ENCODE measurements at regions not wholly inside any gene's neighbourhood (a gene's known extent, or its start where the extent isn't known, plus 50 kb on each side); places are given as distances from the start of the nearest gene placed in this dataset.
A peak's percentile ranks its signal among the peaks of the same experiment; 100 is the strongest.

- no peak for DNase-seq
These were observed 118.1 kb downstream of the RPL22L1 start for GRCh38 chr3:170751899-170752293.

- DNase-seq, result no peak
These were observed 118.7 kb downstream of the RPL22L1 start for GRCh38 chr3:170751083-170751898.

- no peak for DNase-seq
These were observed 119.5 kb downstream of the RPL22L1 start for GRCh38 chr3:170750478-170750830.

- no peak for DNase-seq
These were observed 120.1 kb downstream of the RPL22L1 start for GRCh38 chr3:170749765-170750477.

GRCh38 chr3:170749185-170749584 lies 120.8 kb downstream of the RPL22L1 start:
- no peak for DNase-seq

DNA sequence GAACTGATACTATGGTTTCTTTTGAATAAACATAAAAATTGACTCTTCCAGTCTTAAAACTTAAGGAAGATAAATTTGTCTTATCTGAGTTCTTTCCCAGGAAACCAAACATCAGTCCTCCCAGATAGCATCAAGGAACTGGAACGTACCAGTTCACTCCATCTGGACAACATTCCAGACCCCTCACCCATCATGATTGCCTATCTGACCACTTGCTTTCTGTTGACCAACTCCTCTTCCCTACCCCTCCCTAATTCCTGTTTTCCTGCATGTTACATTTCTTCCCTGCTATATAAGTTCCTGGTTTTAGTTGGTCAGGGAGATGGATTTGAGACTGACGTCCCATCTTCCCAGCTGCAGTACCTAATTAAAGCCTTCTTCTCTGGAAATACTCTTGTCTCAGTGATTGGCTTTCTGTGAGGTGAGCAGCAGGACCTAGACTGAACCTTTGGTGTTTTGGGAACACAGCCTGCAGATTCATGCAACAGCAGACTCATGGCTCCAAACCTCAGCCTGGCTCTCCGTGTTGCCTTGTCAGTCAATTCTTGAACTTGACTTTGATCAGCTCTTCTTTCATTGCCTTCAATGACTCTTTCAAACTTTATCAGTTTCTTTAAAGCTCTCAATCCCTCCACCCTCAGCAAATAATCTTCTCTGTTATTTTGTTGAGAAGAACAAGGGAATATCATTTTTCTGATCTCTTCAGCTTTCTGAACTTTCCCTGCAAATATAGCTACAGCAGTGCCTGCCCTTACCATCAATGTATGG lies 123.6 kb downstream of the RPL22L1 start:
- no peak for DNase-seq

- DNase-seq, result no peak
These were observed 124.7 kb downstream of the RPL22L1 start for GRCh38 chr3:170745211-170745718.

DNA sequence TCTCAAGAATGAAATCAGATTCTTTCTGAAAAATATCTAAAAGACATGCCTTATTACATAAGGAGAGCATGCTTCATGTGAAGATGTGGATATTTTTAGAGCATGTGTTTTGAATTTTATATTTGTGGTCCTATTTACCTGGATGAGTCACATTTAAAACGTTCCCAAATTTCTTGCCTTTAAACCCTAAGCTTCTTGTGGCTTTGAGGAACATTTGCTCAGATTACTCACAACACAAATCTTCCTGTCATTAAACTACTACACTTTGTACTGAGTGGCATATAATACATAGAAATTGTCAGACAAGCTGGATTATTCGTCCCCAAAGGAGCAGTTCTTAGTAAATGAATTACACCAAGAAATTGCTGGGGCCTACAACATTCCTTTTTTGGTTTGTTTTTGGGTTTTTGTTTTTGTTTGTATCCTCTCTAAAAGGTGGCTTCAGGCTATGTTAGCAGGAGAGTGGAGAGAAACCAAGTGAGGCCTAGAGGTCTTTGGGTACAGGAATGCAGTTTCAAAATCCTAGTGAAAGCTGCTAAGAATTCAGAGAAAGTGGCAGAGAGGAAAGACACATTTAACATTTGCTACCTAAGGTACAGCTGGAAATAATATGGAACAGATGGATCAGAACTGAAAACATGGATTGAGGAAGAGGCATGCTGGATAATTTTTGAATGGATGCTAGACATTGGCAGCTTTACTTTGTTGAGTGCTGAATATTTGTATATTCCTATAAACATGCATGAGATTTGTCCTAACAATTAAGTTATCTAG lies 128.1 kb downstream of the RPL22L1 start:
- no peak for DNase-seq

GRCh38 chr3:170740726-170741591 lies 129.0 kb downstream of the RPL22L1 start:
- peak; percentile 80 for DNase-seq

DNA sequence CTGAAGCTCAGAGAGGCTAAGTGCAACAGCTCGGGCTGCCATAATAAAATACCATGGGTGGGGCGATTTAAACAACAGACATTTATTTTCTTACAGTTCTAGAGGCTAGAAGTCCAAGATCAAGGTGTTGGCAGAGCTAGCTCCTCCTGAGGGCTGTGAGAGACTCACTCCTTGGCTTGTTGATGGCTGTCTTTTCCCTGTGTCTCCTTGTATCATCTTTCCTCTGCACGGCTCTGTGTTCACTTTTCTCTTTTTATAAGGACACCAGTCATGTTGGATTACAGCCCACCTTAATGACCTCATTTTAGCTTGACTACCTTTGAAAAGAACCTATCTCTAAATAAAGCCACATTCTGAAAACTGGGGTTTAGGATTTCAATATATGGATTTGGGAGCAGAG lies 129.7 kb downstream of the RPL22L1 start:
- DNase-seq, result no peak

GRCh38 chr3:170739410-170739809 lies 130.6 kb downstream of the RPL22L1 start:
- DNase-seq, result no peak

- no peak for DNase-seq
These were observed 131.2 kb downstream of the RPL22L1 start for GRCh38 chr3:170738766-170739165.

GRCh38 chr3:170737498-170738162 lies 132.4 kb downstream of the RPL22L1 start:
- no peak for DNase-seq

DNA sequence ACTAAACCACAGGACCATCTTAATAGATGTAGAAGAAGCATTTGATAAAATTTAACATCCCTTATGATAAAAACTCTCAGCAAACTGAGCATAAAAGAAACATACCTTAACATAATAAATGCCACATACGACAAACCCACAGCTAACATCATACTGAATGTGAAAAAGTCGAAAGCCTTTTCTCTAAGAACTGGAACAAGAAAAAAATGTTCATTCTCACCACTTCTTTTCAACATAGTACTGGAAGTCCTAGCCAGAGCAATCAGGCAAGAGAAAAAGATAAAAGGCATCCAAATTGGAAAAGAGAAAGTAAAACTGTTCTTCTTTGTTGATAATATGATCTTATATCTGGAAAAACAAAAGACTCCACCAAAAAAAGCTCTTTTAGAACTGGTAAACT lies 134.2 kb downstream of the RPL22L1 start:
- no peak for DNase-seq

- no peak for DNase-seq
These were observed 135.3 kb downstream of the RPL22L1 start for GRCh38 chr3:170734735-170735065.

DNA sequence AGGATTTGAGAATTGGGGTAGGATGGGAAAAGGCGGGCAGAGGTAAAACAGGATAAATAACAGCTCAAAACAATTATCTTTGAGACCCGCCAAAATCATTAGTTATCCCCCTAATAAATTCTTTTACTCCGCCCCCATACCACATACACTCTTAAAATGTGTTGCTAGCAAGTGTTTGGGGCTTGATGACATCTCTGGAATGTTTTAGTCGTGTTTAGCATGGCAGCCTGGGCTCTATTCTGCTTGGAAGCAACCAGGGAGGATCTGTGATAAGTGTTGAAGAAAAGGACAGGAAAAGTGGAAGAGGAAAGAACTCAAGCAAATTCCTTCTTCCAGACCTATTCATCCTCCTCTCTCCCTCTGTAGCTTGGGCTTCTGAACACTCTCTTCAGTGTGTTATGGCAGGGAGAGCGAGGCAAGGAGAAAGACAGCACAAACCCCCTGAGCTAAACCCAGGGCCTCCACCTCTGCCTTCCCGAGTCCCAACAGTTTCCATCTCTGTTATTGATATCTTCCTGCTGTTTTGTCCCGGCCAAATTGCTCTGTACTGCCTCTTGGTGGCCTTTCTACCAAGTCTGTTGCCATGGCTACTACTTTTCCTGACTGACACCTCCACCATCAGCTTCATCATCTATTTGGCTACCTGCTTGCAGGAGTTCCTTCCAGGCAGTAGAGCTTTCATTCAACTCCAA lies 135.8 kb downstream of the RPL22L1 start:
- DNase-seq, result no peak

GRCh38 chr3:170732660-170733245 lies 137.2 kb downstream of the RPL22L1 start:
- DNase-seq, result no peak

- no peak for DNase-seq
These were observed 138.7 kb downstream of the RPL22L1 start for GRCh38 chr3:170731281-170731680.

GRCh38 chr3:170730071-170730812 lies 139.8 kb downstream of the RPL22L1 start:
- no peak for DNase-seq

Measured in NCI-H2029 (cell line).